Tibial nerve (tissue), 4 donors: ENCODE measurements at regions not wholly inside any gene's neighbourhood (a gene's known extent, or its start where the extent isn't known, plus 50 kb on each side); places are given as distances from the start of the nearest gene placed in this dataset.

Source experiments
- EP300 ChIP-seq, 2 donors: sonication (generic); formaldehyde crosslinking; IDR thresholded peaks; one replicate each; pipeline ENCODE4 v1.6.1; 2017; ENCODE audit warnings: antibody characterized with exemption in 2 of 2, mild to moderate bottlenecking in 1 of 2
- POLR2A ChIP-seq, 2 donors: fragments of 450-650 bp; IDR thresholded peaks; one replicate each; pipeline ENCODE4 v1.6.1; 2017; ENCODE audit warnings: antibody characterized with exemption in 2 of 2, mild to moderate bottlenecking in 2 of 2, moderate library complexity in 2 of 2
- TF ChIP-seq, protein P1 (sequence below), 5 experiments: fragments of 200-600 bp in 3 of 5; fragments of 450-650 bp in 2 of 5; sonication (generic) in 3 of 5; IDR thresholded peaks; one replicate each; pipeline ENCODE4 v1.5.1; 2016 to 2019; ENCODE audit warnings: antibody characterized with exemption in 5 of 5, mild to moderate bottlenecking in 3 of 5, moderate library complexity in 2 of 5

GRCh38 chr13:79966493-79966895 lies 374.4 kb downstream of the SPRY2 start:
- TF ChIP-seq, protein P1, sequence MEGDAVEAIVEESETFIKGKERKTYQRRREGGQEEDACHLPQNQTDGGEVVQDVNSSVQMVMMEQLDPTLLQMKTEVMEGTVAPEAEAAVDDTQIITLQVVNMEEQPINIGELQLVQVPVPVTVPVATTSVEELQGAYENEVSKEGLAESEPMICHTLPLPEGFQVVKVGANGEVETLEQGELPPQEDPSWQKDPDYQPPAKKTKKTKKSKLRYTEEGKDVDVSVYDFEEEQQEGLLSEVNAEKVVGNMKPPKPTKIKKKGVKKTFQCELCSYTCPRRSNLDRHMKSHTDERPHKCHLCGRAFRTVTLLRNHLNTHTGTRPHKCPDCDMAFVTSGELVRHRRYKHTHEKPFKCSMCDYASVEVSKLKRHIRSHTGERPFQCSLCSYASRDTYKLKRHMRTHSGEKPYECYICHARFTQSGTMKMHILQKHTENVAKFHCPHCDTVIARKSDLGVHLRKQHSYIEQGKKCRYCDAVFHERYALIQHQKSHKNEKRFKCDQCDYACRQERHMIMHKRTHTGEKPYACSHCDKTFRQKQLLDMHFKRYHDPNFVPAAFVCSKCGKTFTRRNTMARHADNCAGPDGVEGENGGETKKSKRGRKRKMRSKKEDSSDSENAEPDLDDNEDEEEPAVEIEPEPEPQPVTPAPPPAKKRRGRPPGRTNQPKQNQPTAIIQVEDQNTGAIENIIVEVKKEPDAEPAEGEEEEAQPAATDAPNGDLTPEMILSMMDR (IDR thresholded peaks at IDR 0.05), result no peak
- no peak for TF ChIP-seq EP300 (IDR thresholded peaks at IDR 0.05)
- no peak for TF ChIP-seq POLR2A (IDR thresholded peaks at IDR 0.05)
